H1 (cell line): ENCODE measurements at regions not wholly inside any gene's neighbourhood (a gene's known extent, or its start where the extent isn't known, plus 50 kb on each side); places are given as distances from the start of the nearest gene placed in this dataset.

Source experiments
- CTCF ChIA-PET: fragments of 300-600 bp; sonication (Branson Sonifier 250); formaldehyde crosslinking; loops from one replicate; lab custom pipeline; 2021; ENCODE audit not compliant: partially characterized antibody; lab: Charles Lee
- POLR2A ChIA-PET: fragments of 300-600 bp; sonication (Branson Sonifier 250); formaldehyde crosslinking; loops from one replicate; lab custom pipeline; 2021; ENCODE audit warnings: inconsistent platforms; ENCODE audit not compliant: partially characterized antibody; lab: Charles Lee
- DNase-seq, 2 experiments: peaks; one replicate each; pipeline versions ENCODE4 v3.0.0 to v3.0.0-alpha.2; 2010 to 2022; ENCODE audit warnings: low spot score in 2 of 2, low read depth in 1 of 2, mixed read lengths in 1 of 2
- FAIRE-seq: peaks from 2 replicates; lab custom pipeline; 2011; peaks lifted over from hg19 to GRCh38; lab: Jason Lieb, UNC
- H2AFZ ChIP-seq: 2 replicates; pipeline ENCODE4 v1.8.1; 2012; ENCODE audit warnings: low read length, inconsistent platforms
- H2AK5ac ChIP-seq: 2 replicates; pipeline ENCODE4 v1.6.1; 2013; ENCODE audit warnings: low read depth, low read length
- H2BK120ac ChIP-seq: replicated peaks from 2 replicates; pipeline ENCODE3; 2013; ENCODE audit warnings: low read depth, low read length, inconsistent platforms
- H2BK12ac ChIP-seq: 2 replicates; pipeline ENCODE4 v1.6.1; 2013; ENCODE audit warnings: low read depth, low read length
- H2BK15ac ChIP-seq: 2 replicates; pipeline ENCODE4 v1.6.1; 2013; ENCODE audit warnings: low read length
- H2BK20ac ChIP-seq: 2 replicates; pipeline ENCODE4 v1.6.1; 2013; ENCODE audit warnings: low read length
- H2BK5ac ChIP-seq: 2 replicates; pipeline ENCODE4 v1.6.1; 2013; ENCODE audit warnings: low read depth, low read length
- H3K14ac ChIP-seq: 2 replicates; pipeline ENCODE4 v1.6.1; 2013; ENCODE audit warnings: inconsistent platforms; ENCODE audit not compliant: insufficient read length
- H3K18ac ChIP-seq: 2 replicates; pipeline ENCODE4 v1.6.1; 2013; ENCODE audit warnings: low read length; ENCODE audit errors: extremely low read depth
- H3K23ac ChIP-seq: 2 replicates; pipeline ENCODE4 v1.6.1; 2013; ENCODE audit warnings: inconsistent platforms; ENCODE audit not compliant: insufficient read length
- H3K23me2 ChIP-seq: 2 replicates; pipeline ENCODE4 v1.6.1; 2013; ENCODE audit warnings: low read depth, low read length
- H3K27ac ChIP-seq: 2 replicates; pipeline ENCODE4 v1.6.1; 2011; ENCODE audit warnings: low read depth, low read length, inconsistent platforms
- H3K27me3 ChIP-seq, 4 experiments: replicated peaks in 1 of 4; 1 replicate in 1 of 4; 2 replicates in 3 of 4; pipeline versions ENCODE4 v1.6.1 to v1.8.1; 2011 to 2013; ENCODE audit warnings: low read length in 3 of 4, mild to moderate bottlenecking in 3 of 4, inconsistent platforms in 2 of 4, mixed read lengths in 2 of 4, moderate library complexity in 1 of 4; ENCODE audit not compliant: control insufficient read depth in 3 of 4, insufficient read depth in 3 of 4; ENCODE audit errors: extremely low read depth in 1 of 4
- H3K36me3 ChIP-seq, 4 experiments: 2 replicates each; pipeline versions ENCODE4 v1.6.1 to v1.8.1; 2011 to 2013; ENCODE audit warnings: mild to moderate bottlenecking in 4 of 4, low read length in 3 of 4, moderate library complexity in 2 of 4, control low read depth in 1 of 4, inconsistent platforms in 1 of 4; ENCODE audit not compliant: insufficient read depth in 4 of 4, control insufficient read depth in 2 of 4
- H3K4ac ChIP-seq: replicated peaks from 2 replicates; pipeline ENCODE3; 2013; ENCODE audit warnings: low read length, low read depth, mixed read lengths, inconsistent platforms; ENCODE audit not compliant: insufficient read length
- H3K4me1 ChIP-seq, 4 experiments: replicated peaks in 1 of 4; 1 replicate in 1 of 4; 2 replicates in 3 of 4; pipeline versions ENCODE4 v1.6.1 to v1.8.1; 2011 to 2013; ENCODE audit warnings: low read length in 3 of 4, inconsistent platforms in 2 of 4, mixed read lengths in 1 of 4; ENCODE audit not compliant: insufficient read depth in 4 of 4, control insufficient read depth in 3 of 4
- H3K4me2 ChIP-seq, 2 experiments: 2 replicates each; pipeline versions ENCODE4 v1.6.1 to v1.8.1; 2011 to 2013; ENCODE audit warnings: low read depth in 2 of 2, low read length in 2 of 2, control low read depth in 1 of 2, inconsistent platforms in 1 of 2, mild to moderate bottlenecking in 1 of 2; ENCODE audit not compliant: insufficient read depth in 1 of 2
- H3K4me3 ChIP-seq, 4 experiments: fragments of 200-600, 300-600 bp in 1 of 4; sonication (generic), shearing (Covaris generic), sonication (Bioruptor Twin) in 1 of 4; 2 replicates each; pipeline versions ENCODE4 v1.5.1 to v1.8.1; 2011 to 2016; ENCODE audit warnings: low read length in 4 of 4, low read depth in 3 of 4, control low read depth in 2 of 4, inconsistent platforms in 2 of 4, mild to moderate bottlenecking in 2 of 4, mixed read lengths in 1 of 4, moderate library complexity in 1 of 4; ENCODE audit not compliant: insufficient read depth in 2 of 4; ENCODE audit errors: extremely low read depth in 1 of 4
- H3K56ac ChIP-seq: replicated peaks from 2 replicates; pipeline ENCODE3; 2013; ENCODE audit warnings: low read depth, mild to moderate bottlenecking, mixed read lengths, low read length, inconsistent platforms; ENCODE audit not compliant: insufficient read length
- H3K79me1 ChIP-seq: 2 replicates; pipeline ENCODE4 v1.6.1; 2013; ENCODE audit warnings: low read depth, low read length, control low read depth
- H3K79me2 ChIP-seq, 2 experiments: 2 replicates each; pipeline versions ENCODE4 v1.6.1 to v1.8.1; 2012 to 2013; ENCODE audit warnings: low read length in 2 of 2, mild to moderate bottlenecking in 2 of 2, inconsistent platforms in 1 of 2; ENCODE audit not compliant: insufficient read depth in 2 of 2, control insufficient read depth in 1 of 2
- H3K9ac ChIP-seq, 4 experiments: replicated peaks in 1 of 4; 1 replicate in 1 of 4; 2 replicates in 3 of 4; pipeline versions ENCODE4 v1.6.1 to v1.8.1; 2011 to 2013; ENCODE audit warnings: low read depth in 3 of 4, low read length in 3 of 4, control low read depth in 2 of 4, mild to moderate bottlenecking in 2 of 4, moderate library complexity in 2 of 4, inconsistent platforms in 1 of 4; ENCODE audit errors: extremely low read depth in 1 of 4
- H3K9me3 ChIP-seq, 2 experiments: 2 replicates each; pipeline versions ENCODE4 v1.6.1 to v1.8.1; 2012 to 2013; ENCODE audit warnings: mild to moderate bottlenecking in 2 of 2, moderate library complexity in 2 of 2, control low read depth in 1 of 2, inconsistent platforms in 1 of 2, low read depth in 1 of 2, low read length in 1 of 2, mixed read lengths in 1 of 2; ENCODE audit not compliant: insufficient read depth in 2 of 2
- H4K20me1 ChIP-seq, 2 experiments: replicated peaks in 1 of 2; 2 replicates each; pipeline versions ENCODE3 to v1.8.1; 2011 to 2013; ENCODE audit warnings: inconsistent platforms in 2 of 2, low read length in 2 of 2, mild to moderate bottlenecking in 1 of 2; ENCODE audit not compliant: insufficient read depth in 2 of 2, control insufficient read depth in 1 of 2
- H4K5ac ChIP-seq: 2 replicates; pipeline ENCODE4 v1.6.1; 2013; ENCODE audit warnings: low read length, low read depth, mixed read lengths, inconsistent platforms; ENCODE audit not compliant: insufficient read length
- H4K8ac ChIP-seq: 2 replicates; pipeline ENCODE4 v1.8.0; 2013; ENCODE audit warnings: mild to moderate bottlenecking, moderate library complexity, low read length, inconsistent platforms; ENCODE audit not compliant: insufficient read depth; ENCODE audit errors: extremely low read depth
- H4K91ac ChIP-seq: replicated peaks from 2 replicates; pipeline ENCODE3; 2013; ENCODE audit warnings: low read length, mixed read lengths, inconsistent platforms; ENCODE audit not compliant: insufficient read length
- BRCA1 ChIP-seq: IDR thresholded peaks from 2 replicates; pipeline ENCODE4 v1.6.1; 2012; ENCODE audit warnings: low read depth, low read length, improper control_type of control experiment
- CEBPB ChIP-seq: IDR thresholded peaks from 2 replicates; pipeline ENCODE4 v1.6.1; 2012; ENCODE audit warnings: low read depth, low read length
- CTBP2 ChIP-seq: IDR thresholded peaks from 2 replicates; pipeline ENCODE4 v1.7.0; 2011; ENCODE audit warnings: borderline replicate concordance, mild to moderate bottlenecking, moderate library complexity, mixed read lengths, low read length; ENCODE audit not compliant: insufficient read depth, insufficient read length
- EP300 ChIP-seq, 2 experiments: IDR thresholded peaks; 1 replicate in 1 of 2; 2 replicates in 1 of 2; pipeline ENCODE4 v1.6.1; 2011 to 2012; ENCODE audit warnings: low read depth in 2 of 2, low read length in 2 of 2, mild to moderate bottlenecking in 2 of 2, borderline replicate concordance in 1 of 2, inconsistent platforms in 1 of 2, moderate library complexity in 1 of 2
- HDAC6 ChIP-seq: IDR thresholded peaks from one replicate; pipeline ENCODE4 v1.7.1; 2012; ENCODE audit warnings: low read depth, mild to moderate bottlenecking, inconsistent platforms, low read length, moderate library complexity
- NRF1 ChIP-seq: IDR thresholded peaks from 2 replicates; pipeline ENCODE4 v1.6.1; 2011; ENCODE audit warnings: mild to moderate bottlenecking, low read depth, low read length, improper control_type of control experiment
- PHF8 ChIP-seq: fragments of 200-600 bp; sonication (generic); conservative IDR thresholded peaks from 2 replicates; pipeline ENCODE4 v1.7.1; 2012; ENCODE audit warnings: low read depth, mild to moderate bottlenecking, inconsistent platforms, low read length, moderate library complexity
- RFX5 ChIP-seq: IDR thresholded peaks from 2 replicates; pipeline ENCODE4 v1.6.1; 2011; ENCODE audit warnings: low read depth, low read length, improper control_type of control experiment, borderline replicate concordance
- RNF2 ChIP-seq: fragments of 200-900, 300-1000 bp; sonication (generic); IDR thresholded peaks from 2 replicates; pipeline ENCODE4 v1.7.1; 2016; ENCODE audit warnings: borderline replicate concordance, low read depth, mild to moderate bottlenecking, antibody characterized with exemption, low read length; ENCODE audit not compliant: poor library complexity, severe bottlenecking; ENCODE audit errors: missing control alignments
- SAP30 ChIP-seq: fragments of 300-600 bp; sonication (generic); IDR thresholded peaks from 2 replicates; pipeline ENCODE4 v1.7.1; 2012; ENCODE audit warnings: low read length, moderate library complexity, mild to moderate bottlenecking, inconsistent platforms; ENCODE audit not compliant: insufficient read depth, insufficient replicate concordance
- SP2 ChIP-seq: IDR thresholded peaks from 2 replicates; pipeline ENCODE4 v1.6.1; 2012; ENCODE audit warnings: mild to moderate bottlenecking, low read length, inconsistent platforms
- SRF ChIP-seq: IDR thresholded peaks from 2 replicates; pipeline ENCODE4 v1.6.1; 2011; ENCODE audit warnings: mild to moderate bottlenecking, low read depth, low read length, moderate library complexity
- SUZ12 ChIP-seq: fragments of 200-600 bp; sonication (generic); IDR thresholded peaks from 2 replicates; pipeline ENCODE4 v1.6.1; 2012; ENCODE audit warnings: mild to moderate bottlenecking, inconsistent platforms, low read length, moderate library complexity, mixed read lengths
- TCF12 ChIP-seq: IDR thresholded peaks from 2 replicates; pipeline ENCODE4 v1.6.1; 2011; ENCODE audit warnings: low read depth, mild to moderate bottlenecking, low read length
- TEAD4 ChIP-seq: IDR thresholded peaks from 2 replicates; pipeline ENCODE4 v1.6.1; 2012; ENCODE audit warnings: low read depth, low read length, inconsistent platforms, mixed read lengths
- WGBS, 2 experiments: shearing (Covaris generic) in 1 of 2; methylation state at CpG; one replicate each; pipeline versions ENCODE4 v1.1.6 to v1.1.7; 2013 to 2015; ENCODE audit warnings: low lambda C conversion rate in 2 of 2, mixed read lengths in 2 of 2, inconsistent platforms in 1 of 2, low coverage in 1 of 2, missing lambda C conversion rate in 1 of 2; ENCODE audit not compliant: insufficient replicate concordance in 2 of 2, insufficient coverage in 1 of 2, insufficient read length in 1 of 2; ENCODE audit errors: extremely low coverage in 1 of 2, missing lambda C conversion rate in 1 of 2; 5-methylcytosine and 5-hydroxymethylcytosine counted together

GRCh38 chr4:116143198-116143597 lies 942.2 kb downstream of the TRAM1L1 start:
- no peaks in the 10 kb centered on the region for H3K79me2 ChIP-seq
- no peak overlapping the region for H2BK120ac ChIP-seq
- no peak overlapping the region for H3K27ac ChIP-seq
- no peak overlapping the region for H4K8ac ChIP-seq
- H3K4me3 ChIP-seq, result no peak overlapping the region
- H3K4ac ChIP-seq, result no peak overlapping the region
- H2BK15ac ChIP-seq, result no peak overlapping the region
- no peak overlapping the region for H3K14ac ChIP-seq
- no peak overlapping the region for H3K23ac ChIP-seq
- 90% methylated on average over 2 of the region's 2 CpGs; no CpG with 5 or more reads in 1 of the 2 experiments for WGBS, 2 experiments
- no peak overlapping the region for H2AFZ ChIP-seq
- no peak overlapping the region for H3K18ac ChIP-seq
- H2BK20ac ChIP-seq, result no peak overlapping the region
- H4K20me1 ChIP-seq, result no peaks in the 10 kb centered on the region
- H2BK12ac ChIP-seq, result no peak overlapping the region
- FAIRE-seq (no peak), DNase-seq (no peak)
- no peaks in the 10 kb centered on the region for H3K23me2 ChIP-seq
- no peak overlapping the region for H3K56ac ChIP-seq
- H3K4me2 ChIP-seq, result no peak overlapping the region
- no peaks in the 10 kb centered on the region for H3K79me1 ChIP-seq
- no peak overlapping the region for H4K5ac ChIP-seq
- no peak overlapping the region for H3K9ac ChIP-seq
- ChIA-PET POLR2A (no interaction called here), CTCF (no interaction called here)
- no peak overlapping the region for H2AK5ac ChIP-seq
- no peaks in the 10 kb centered on the region for H3K36me3 ChIP-seq
- no peak overlapping the region for H2BK5ac ChIP-seq
- H3K4me1 ChIP-seq, result peaks cover 0 to 4% (median 1%) of the 10 kb centered on the region in 4 experiments; a peak in 1 of 7 replicates
- H4K91ac ChIP-seq, result no peak overlapping the region
- H3K27me3 ChIP-seq, result no peaks in the 10 kb centered on the region
- H3K9me3 ChIP-seq, result no peaks in the 10 kb centered on the region
- TF ChIP-seq CEBPB, result no peak
- no peak for TF ChIP-seq NRF1
- no peak for TF ChIP-seq CTBP2
- no peak for TF ChIP-seq EP300 (IDR thresholded peaks at IDR 0.05; ENCODE audit: borderline replicate concordance in 1 of 2, low read depth in 2 of 2, low read length in 2 of 2)
- TF ChIP-seq SRF, result no peak
- TF ChIP-seq BRCA1, result no peak
- TF ChIP-seq RNF2, result no peak
- TF ChIP-seq SAP30, result no peak
- TF ChIP-seq TEAD4, result no peak
- TF ChIP-seq SP2, result no peak
- TF ChIP-seq RFX5, result no peak
- no peak for TF ChIP-seq HDAC6
- TF ChIP-seq TCF12, result no peak
- TF ChIP-seq SUZ12, result no peak
- TF ChIP-seq PHF8, result no peak
